ENCODE measurements at regions not wholly inside any gene's neighbourhood (a gene's known extent, or its start where the extent isn't known, plus 50 kb on each side); places are given as distances from the start of the nearest gene placed in this dataset.
"Not testable (repeated sequence)": the region's sequence is repeated elsewhere in the genome, so short reads cannot be mapped to it uniquely, and the experiment has no call there.

GRCh38 chr3:110666495-110666894 is 405.1 kb upstream of the NECTIN3 start:
- DNase-seq (no peak), ATAC-seq (replicated peaks in 1 of 2) (no peak)
- H3K27me3 Mint-ChIP-seq (ENCODE audit: low read depth), result no peaks in the 10 kb centered on the region
- no peak overlapping the region for H3K27ac Mint-ChIP-seq
- H3K9me3 Mint-ChIP-seq, result peaks cover 6 to 16% of the 10 kb centered on the region in 2 donors
- H3K4me3 Mint-ChIP-seq, result no peak overlapping the region
- no peaks in the 10 kb centered on the region for H3K4me1 Mint-ChIP-seq (ENCODE audit: low read depth)
- peaks cover 0 to 9% of the 10 kb centered on the region in 2 donors for H3K36me3 Mint-ChIP-seq (ENCODE audit: insufficient read depth in 2 of 2)

DNA sequence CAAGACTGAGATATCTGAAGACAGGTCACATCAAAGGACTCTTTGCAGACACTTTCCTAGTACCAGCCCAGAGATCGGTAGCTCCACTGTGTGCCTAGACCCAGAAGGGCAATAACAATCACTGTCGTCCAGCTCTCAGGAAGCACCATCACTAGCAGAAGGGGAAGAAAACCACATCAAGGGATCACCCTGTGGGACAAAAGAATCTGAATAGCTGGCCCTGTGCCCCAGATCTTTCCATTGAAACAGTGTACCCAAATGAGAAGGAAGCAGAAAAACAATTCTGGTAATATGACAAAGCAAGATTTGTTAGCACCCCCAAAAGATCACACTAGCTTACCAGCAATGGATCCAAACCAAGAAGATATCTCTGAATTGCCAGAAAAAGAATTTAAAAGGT is 404.4 kb upstream of the NECTIN3 start:
- H3K9me3 Mint-ChIP-seq, result peaks cover 6 to 16% of the 10 kb centered on the region in 2 donors
- no peak overlapping the region for H3K27ac Mint-ChIP-seq
- no peaks in the 10 kb centered on the region for H3K4me1 Mint-ChIP-seq (ENCODE audit: low read depth)
- no peak overlapping the region for H3K4me3 Mint-ChIP-seq
- no peak for DNase-seq
- ATAC-seq (replicated peaks in 1 of 2), result no peak
- H3K27me3 Mint-ChIP-seq (ENCODE audit: low read depth), result no peaks in the 10 kb centered on the region
- peaks cover 0 to 9% of the 10 kb centered on the region in 2 donors for H3K36me3 Mint-ChIP-seq (ENCODE audit: insufficient read depth in 2 of 2)

GRCh38 chr3:110670407-110670806 is 401.2 kb upstream of the NECTIN3 start:
- DNase-seq (no peak), ATAC-seq (replicated peaks in 1 of 2) (no peak)
- no peaks in the 10 kb centered on the region for H3K4me1 Mint-ChIP-seq (ENCODE audit: low read depth)
- peaks cover 0 to 7% of the 10 kb centered on the region in 2 donors for H3K36me3 Mint-ChIP-seq (ENCODE audit: insufficient read depth in 2 of 2)
- H3K9me3 Mint-ChIP-seq, result peaks cover 8 to 21% of the 10 kb centered on the region in 2 donors
- H3K27me3 Mint-ChIP-seq (ENCODE audit: low read depth), result no peaks in the 10 kb centered on the region
- H3K4me3 Mint-ChIP-seq, result no peak overlapping the region
- no peak overlapping the region for H3K27ac Mint-ChIP-seq

GRCh38 chr3:110677506-110677905 is 394.1 kb upstream of the NECTIN3 start:
- Mint-ChIP-seq H3K9me3 (peaks cover 5 to 7% of the 10 kb centered on the region in 2 donors), H3K4me1 (ENCODE audit: low read depth) (no peaks in the 10 kb centered on the region), H3K27me3 (ENCODE audit: low read depth) (peaks cover 6% of the 10 kb centered on the region), H3K36me3 (ENCODE audit: insufficient read depth in 2 of 2) (no peaks in the 10 kb centered on the region), H3K4me3 (no peak overlapping the region), H3K27ac (no peak overlapping the region)
- ATAC-seq (replicated peaks in 1 of 2) (no peak), DNase-seq (no peak)

GRCh38 chr3:110679285-110679684 is 392.3 kb upstream of the NECTIN3 start:
- no peak for DNase-seq
- Mint-ChIP-seq H3K36me3 (ENCODE audit: insufficient read depth in 2 of 2) (no peaks in the 10 kb centered on the region), H3K4me3 (no peak overlapping the region), H3K9me3 (peaks cover 2% of the 10 kb centered on the region in 2 donors), H3K27ac (no peak overlapping the region), H3K27me3 (ENCODE audit: low read depth) (peaks cover 12% of the 10 kb centered on the region), H3K4me1 (ENCODE audit: low read depth) (no peaks in the 10 kb centered on the region)
- no peak for ATAC-seq (replicated peaks in 1 of 2)

- no peak overlapping the region for H3K4me3 Mint-ChIP-seq
- H3K4me1 Mint-ChIP-seq (ENCODE audit: low read depth), result no peaks in the 10 kb centered on the region
- H3K27ac Mint-ChIP-seq, result no peak overlapping the region
- H3K9me3 Mint-ChIP-seq, result no peaks in the 10 kb centered on the region
- ATAC-seq (replicated peaks in 1 of 2), result no peak
- no peak for DNase-seq
- H3K27me3 Mint-ChIP-seq (ENCODE audit: low read depth), result peaks cover 14% of the 10 kb centered on the region
- H3K36me3 Mint-ChIP-seq (ENCODE audit: insufficient read depth in 2 of 2), result no peaks in the 10 kb centered on the region
These were observed 391.2 kb upstream of the NECTIN3 start for GRCh38 chr3:110680450-110680849.

DNA sequence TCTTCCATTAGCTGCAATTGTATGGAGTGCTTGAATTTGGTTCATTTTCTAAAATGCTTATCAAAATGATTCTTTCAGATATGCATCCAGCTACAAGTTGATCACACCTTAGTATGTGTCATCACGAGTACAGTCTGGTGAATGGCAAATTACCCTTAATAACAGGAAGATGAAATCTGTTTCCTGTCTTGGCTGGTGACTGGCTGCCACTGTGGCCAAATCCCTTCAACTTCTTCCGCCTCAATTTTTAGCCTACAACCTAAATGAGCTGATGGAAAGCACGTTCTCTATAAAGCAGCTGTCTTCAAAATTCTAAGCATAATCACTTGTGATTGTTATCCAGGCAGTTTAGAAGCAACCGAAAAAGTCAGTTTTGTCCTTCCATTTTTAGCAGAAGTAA is 387.1 kb upstream of the NECTIN3 start:
- ATAC-seq (replicated peaks in 1 of 2), result no peak
- Mint-ChIP-seq H3K9me3 (no peaks in the 10 kb centered on the region), H3K27me3 (ENCODE audit: low read depth) (peaks cover 20% of the 10 kb centered on the region), H3K36me3 (ENCODE audit: insufficient read depth in 2 of 2) (no peaks in the 10 kb centered on the region), H3K27ac (no peak overlapping the region), H3K4me3 (no peak overlapping the region), H3K4me1 (ENCODE audit: low read depth) (no peaks in the 10 kb centered on the region)
- no peak for DNase-seq

DNA sequence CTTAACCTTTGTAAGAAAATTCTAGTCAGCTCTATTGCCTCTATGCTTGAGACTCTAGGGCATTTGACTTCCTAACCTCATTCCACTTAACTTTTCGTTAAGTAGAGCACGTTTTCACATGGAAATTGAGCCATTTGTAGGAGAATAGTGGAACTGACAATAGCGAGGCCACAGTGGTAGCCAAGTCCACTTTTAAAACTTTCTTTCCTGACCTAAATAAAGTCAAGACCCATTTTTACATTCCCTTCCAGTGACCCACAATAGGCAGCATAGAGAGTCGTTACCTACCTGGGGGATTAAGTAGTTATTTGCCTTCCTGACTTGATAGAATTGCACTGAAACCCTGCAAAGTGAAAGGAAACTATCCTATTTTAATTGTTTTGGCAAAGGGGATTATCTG is 386.0 kb upstream of the NECTIN3 start:
- no peak overlapping the region for H3K27ac Mint-ChIP-seq
- no peaks in the 10 kb centered on the region for H3K9me3 Mint-ChIP-seq
- H3K4me3 Mint-ChIP-seq, result no peak overlapping the region
- ATAC-seq (replicated peaks in 1 of 2), result no peak
- H3K4me1 Mint-ChIP-seq (ENCODE audit: low read depth), result no peaks in the 10 kb centered on the region
- no peak for DNase-seq
- no peaks in the 10 kb centered on the region for H3K36me3 Mint-ChIP-seq (ENCODE audit: insufficient read depth in 2 of 2)
- H3K27me3 Mint-ChIP-seq (ENCODE audit: low read depth), result peaks cover 20% of the 10 kb centered on the region

DNA sequence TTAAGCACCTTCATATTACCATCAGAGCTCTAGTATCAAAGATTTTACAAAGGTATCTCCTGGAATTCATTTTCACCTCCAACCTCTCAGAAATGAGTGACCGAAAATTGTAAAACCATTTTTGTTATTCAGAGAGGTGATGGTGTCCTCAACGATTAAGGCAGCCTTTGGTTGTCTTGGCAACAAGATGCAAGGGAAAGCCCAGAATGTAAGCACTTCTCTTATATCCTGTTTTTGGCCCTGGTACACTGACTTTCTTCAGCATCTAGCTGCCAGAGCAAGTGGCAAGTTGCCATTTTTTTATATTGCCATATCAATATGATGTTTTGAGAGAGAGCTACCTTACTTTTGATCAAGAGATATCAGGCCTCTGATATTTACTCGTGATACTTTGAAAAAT is 384.9 kb upstream of the NECTIN3 start:
- DNase-seq (no peak), ATAC-seq (replicated peaks in 1 of 2) (no peak)
- Mint-ChIP-seq H3K4me3 (no peak overlapping the region), H3K9me3 (no peaks in the 10 kb centered on the region), H3K36me3 (ENCODE audit: insufficient read depth in 2 of 2) (no peaks in the 10 kb centered on the region), H3K27ac (no peak overlapping the region), H3K4me1 (ENCODE audit: low read depth) (no peaks in the 10 kb centered on the region), H3K27me3 (ENCODE audit: low read depth) (peaks cover 20% of the 10 kb centered on the region)

GRCh38 chr3:110687138-110687537 is 384.5 kb upstream of the NECTIN3 start:
- DNase-seq, result no peak
- H3K4me3 Mint-ChIP-seq, result no peak overlapping the region
- no peaks in the 10 kb centered on the region for H3K9me3 Mint-ChIP-seq
- H3K27ac Mint-ChIP-seq, result no peak overlapping the region
- no peaks in the 10 kb centered on the region for H3K36me3 Mint-ChIP-seq (ENCODE audit: insufficient read depth in 2 of 2)
- no peaks in the 10 kb centered on the region for H3K4me1 Mint-ChIP-seq (ENCODE audit: low read depth)
- H3K27me3 Mint-ChIP-seq (ENCODE audit: low read depth), result peaks cover 20% of the 10 kb centered on the region
- no peak for ATAC-seq (replicated peaks in 1 of 2)

DNA sequence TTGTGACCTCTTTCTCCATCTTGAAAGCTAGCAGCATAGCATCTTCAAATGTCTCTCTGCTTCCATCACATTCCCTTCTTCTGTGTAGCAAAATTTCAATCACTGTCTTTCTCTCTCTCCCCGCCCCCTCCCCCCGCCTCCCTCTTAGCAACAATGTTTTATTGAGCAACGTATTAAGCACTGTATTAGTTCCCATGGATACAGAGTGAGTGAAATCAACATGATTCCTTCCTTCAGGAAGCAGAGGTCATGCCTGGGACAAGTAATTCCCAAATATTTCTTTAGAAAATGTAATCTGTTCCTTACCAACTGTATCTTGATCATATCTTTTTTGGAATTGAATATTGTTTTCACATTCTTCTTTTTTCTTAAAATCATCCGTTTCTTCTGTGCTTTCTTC is 373.7 kb upstream of the NECTIN3 start:
- H3K27me3 Mint-ChIP-seq (ENCODE audit: low read depth), result peaks cover 21% of the 10 kb centered on the region
- no peak overlapping the region for H3K27ac Mint-ChIP-seq
- H3K4me3 Mint-ChIP-seq, result no peak overlapping the region
- H3K9me3 Mint-ChIP-seq, result peaks cover 0 to 4% of the 10 kb centered on the region in 2 donors
- H3K36me3 Mint-ChIP-seq (ENCODE audit: insufficient read depth in 2 of 2), result no peaks in the 10 kb centered on the region
- ATAC-seq (replicated peaks in 1 of 2) (no peak), DNase-seq (no peak)
- no peaks in the 10 kb centered on the region for H3K4me1 Mint-ChIP-seq (ENCODE audit: low read depth)

DNA sequence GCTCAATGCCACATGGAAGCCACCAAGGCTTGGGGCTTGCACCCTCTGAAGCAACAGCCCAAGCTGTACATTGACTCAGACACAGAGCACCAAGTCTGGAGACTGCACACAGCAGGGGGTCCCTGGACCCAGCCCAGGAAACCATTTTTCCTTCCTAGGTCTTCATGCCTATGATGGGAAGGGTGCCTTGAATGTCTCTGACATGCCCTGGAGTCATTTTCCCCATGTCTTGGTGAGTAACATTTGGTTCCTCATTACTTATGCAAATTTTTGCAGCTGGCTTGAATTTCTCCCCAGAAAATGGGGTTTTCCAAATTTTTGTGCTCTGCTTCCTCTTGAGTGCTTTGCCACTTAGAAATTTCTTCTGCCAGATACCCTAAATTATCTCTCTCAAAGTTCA is 367.3 kb upstream of the NECTIN3 start:
- H3K4me1 Mint-ChIP-seq (ENCODE audit: low read depth); H3K36me3 Mint-ChIP-seq (ENCODE audit: insufficient read depth in 2 of 2); H3K9me3 Mint-ChIP-seq; H3K27me3 Mint-ChIP-seq (ENCODE audit: low read depth); H3K4me3 Mint-ChIP-seq; ATAC-seq (replicated peaks in 1 of 2); H3K27ac Mint-ChIP-seq; DNase-seq: not testable (repeated sequence)

GRCh38 chr3:110708156-110708555 is 363.5 kb upstream of the NECTIN3 start:
- no peak for DNase-seq
- no peak for ATAC-seq (replicated peaks in 1 of 2)
- Mint-ChIP-seq H3K4me1 (ENCODE audit: low read depth) (no peaks in the 10 kb centered on the region), H3K27ac (no peak overlapping the region), H3K36me3 (ENCODE audit: insufficient read depth in 2 of 2) (no peaks in the 10 kb centered on the region), H3K9me3 (peaks cover 6 to 8% of the 10 kb centered on the region in 2 donors), H3K27me3 (ENCODE audit: low read depth) (no peaks in the 10 kb centered on the region), H3K4me3 (no peak overlapping the region)

DNA sequence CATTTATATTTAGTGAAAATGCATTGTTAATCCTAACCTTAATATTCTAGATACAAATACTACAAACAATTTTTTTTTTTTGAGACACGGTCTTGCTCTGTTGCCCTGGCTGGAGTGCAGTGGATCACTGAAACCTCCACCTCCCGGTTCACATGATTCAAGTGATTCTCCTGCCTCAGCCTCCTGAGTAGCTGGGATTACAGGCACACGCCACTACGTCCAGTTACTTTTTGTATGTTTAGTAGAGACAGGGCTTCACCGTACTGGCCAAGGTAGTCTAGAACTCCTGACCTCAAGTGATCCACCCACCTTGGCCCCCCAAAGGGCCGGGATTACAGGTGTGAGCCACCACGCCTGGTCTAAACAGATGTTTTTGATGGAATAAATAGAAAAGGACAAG is 361.5 kb upstream of the NECTIN3 start:
- Mint-ChIP-seq H3K27ac (no peak overlapping the region), H3K4me3 (no peak overlapping the region), H3K36me3 (ENCODE audit: insufficient read depth in 2 of 2) (no peaks in the 10 kb centered on the region), H3K4me1 (ENCODE audit: low read depth) (no peaks in the 10 kb centered on the region), H3K9me3 (peaks cover 0 to 4% of the 10 kb centered on the region in 2 donors), H3K27me3 (ENCODE audit: low read depth) (no peaks in the 10 kb centered on the region)
- no peak for ATAC-seq (replicated peaks in 1 of 2)
- no peak for DNase-seq

Measured in activated T-cell treated with anti-CD3 and anti-CD28 coated beads, Interleukin-2, amount 50 U/mL, for 72 hours (primary cell).